CD8-positive, alpha-beta memory T cell (primary cell): ENCODE measurements at regions not wholly inside any gene's neighbourhood (a gene's known extent, or its start where the extent isn't known, plus 50 kb on each side); places are given as distances from the start of the nearest gene placed in this dataset.

Experiments
- CTCF ChIA-PET: fragments of 350-600 bp; sonication (Branson Sonifier 250); formaldehyde crosslinking; loops from one replicate; lab custom pipeline; 2021; ENCODE audit warnings: antibody characterized with exemption; lab: Charles Lee
- POLR2A ChIA-PET: fragments of 350-600 bp; sonication (Branson Sonifier 250); formaldehyde crosslinking; loops from one replicate; lab custom pipeline; 2021; ENCODE audit warnings: antibody characterized with exemption; lab: Charles Lee
- DNase-seq, 5 donors: peaks; one replicate each; pipeline versions ENCODE4 v3.0.0 to v3.0.0-alpha.2; 2020 to 2022; ENCODE audit warnings: mixed read lengths in 1 of 5
- H3K27ac ChIP-seq: one replicate; pipeline ENCODE4 v1.7.0; 2013; ENCODE audit warnings: low read depth, mild to moderate bottlenecking, low read length, moderate library complexity
- H3K27me3 ChIP-seq: 2 replicates; pipeline ENCODE4 v1.7.0; 2013; ENCODE audit warnings: low read length, mild to moderate bottlenecking; ENCODE audit not compliant: insufficient read depth, poor library complexity, severe bottlenecking
- H3K36me3 ChIP-seq: 2 replicates; pipeline ENCODE4 v1.7.0; 2013; ENCODE audit warnings: mild to moderate bottlenecking, low read length, moderate library complexity; ENCODE audit not compliant: insufficient read depth
- H3K4me1 ChIP-seq: 2 replicates; pipeline ENCODE4 v1.7.0; 2013; ENCODE audit warnings: mild to moderate bottlenecking, low read length, moderate library complexity; ENCODE audit not compliant: insufficient read depth
- H3K4me3 ChIP-seq: 2 replicates; pipeline ENCODE4 v1.7.0; 2013; ENCODE audit warnings: mild to moderate bottlenecking, low read length
- H3K9me3 ChIP-seq: 2 replicates; pipeline ENCODE4 v1.7.0; 2013; ENCODE audit warnings: mild to moderate bottlenecking, low read length
- H3K27ac Mint-ChIP-seq, 8 donors: one replicate each; pipeline ENCODE4 v1.8.0; 2020 to 2021; ENCODE audit warnings: mixed read lengths in 8 of 8, mild to moderate bottlenecking in 6 of 8, inconsistent platforms in 3 of 8, moderate library complexity in 3 of 8
- H3K27me3 Mint-ChIP-seq, 2 donors: one replicate each; pipeline ENCODE4 v1.8.0; 2020 to 2021; ENCODE audit warnings: mixed read lengths in 2 of 2, mild to moderate bottlenecking in 1 of 2, moderate library complexity in 1 of 2
- H3K36me3 Mint-ChIP-seq, 3 donors: one replicate each; pipeline ENCODE4 v1.8.0; 2020 to 2021; ENCODE audit warnings: mixed read lengths in 3 of 3, inconsistent platforms in 1 of 3, mild to moderate bottlenecking in 1 of 3
- H3K4me1 Mint-ChIP-seq, 3 donors: one replicate each; pipeline ENCODE4 v1.8.0; 2020 to 2021; ENCODE audit warnings: mixed read lengths in 3 of 3, inconsistent platforms in 1 of 3, mild to moderate bottlenecking in 1 of 3
- H3K4me3 Mint-ChIP-seq, 7 donors: one replicate each; pipeline ENCODE4 v1.8.0; 2020 to 2021; ENCODE audit warnings: mixed read lengths in 7 of 7, mild to moderate bottlenecking in 6 of 7, moderate library complexity in 4 of 7, inconsistent platforms in 2 of 7
- H3K9me3 Mint-ChIP-seq, 5 donors: one replicate each; pipeline ENCODE4 v1.8.0; 2020 to 2022; ENCODE audit warnings: mixed read lengths in 5 of 5, mild to moderate bottlenecking in 3 of 5, moderate library complexity in 2 of 5, inconsistent platforms in 1 of 5

DNA sequence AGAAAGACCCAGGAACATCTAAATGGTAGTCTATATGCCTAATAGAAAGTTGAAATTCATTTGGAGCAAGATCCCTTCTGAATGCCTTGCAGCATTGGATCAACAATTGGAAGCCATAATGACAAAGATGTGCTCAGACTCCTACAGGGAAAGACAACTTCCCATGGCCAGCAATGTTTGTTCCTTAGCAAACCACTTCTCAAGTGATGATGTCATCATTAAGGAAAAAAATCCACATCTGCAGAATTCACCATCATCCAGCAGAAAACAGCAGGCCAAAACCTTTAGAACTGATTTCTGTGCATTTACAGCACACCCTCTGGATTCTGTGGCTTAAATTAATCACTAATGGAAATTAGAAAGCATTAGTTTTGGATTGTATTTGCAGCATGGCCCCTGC lies 82.4 kb upstream of the ZIC3 start:
- Histone ChIP-seq H3K4me3 (no peak overlapping the region), H3K9me3 (no peaks in the 10 kb centered on the region), H3K27me3 (no peaks in the 10 kb centered on the region), H3K4me1 (no peaks in the 10 kb centered on the region), H3K36me3 (no peaks in the 10 kb centered on the region), H3K27ac (no peak overlapping the region)
- H3K27ac Mint-ChIP-seq: no peak overlapping the region
- H3K36me3 Mint-ChIP-seq: no peaks in the 10 kb centered on the region
- H3K4me3 Mint-ChIP-seq: no peak overlapping the region
- ChIA-PET POLR2A (no interaction called here), CTCF (no interaction called here)
- no peaks in the 10 kb centered on the region for H3K27me3 Mint-ChIP-seq
- DNase-seq: no peak
- H3K4me1 Mint-ChIP-seq: no peaks in the 10 kb centered on the region
- H3K9me3 Mint-ChIP-seq: no peaks in the 10 kb centered on the region

DNA sequence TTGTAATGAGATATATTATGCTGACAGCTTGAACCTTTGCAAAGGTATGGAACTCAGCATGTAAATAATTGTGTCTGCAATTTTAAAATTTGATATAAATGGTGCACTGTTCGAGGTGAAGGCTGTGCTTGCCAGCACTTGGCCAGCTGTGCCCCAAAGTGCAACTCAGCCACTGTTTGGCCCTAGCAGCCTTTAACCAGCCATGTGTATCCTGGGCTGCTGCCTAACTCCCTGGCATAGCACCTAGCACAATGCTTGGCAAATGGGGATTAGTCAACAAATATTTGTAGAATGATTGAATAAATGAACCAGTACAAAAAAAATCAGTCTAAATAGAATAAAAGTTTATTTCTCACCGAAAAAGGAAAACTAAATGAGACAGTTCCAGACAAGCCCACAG lies 83.8 kb upstream of the ZIC3 start:
- H3K4me1 Mint-ChIP-seq: no peaks in the 10 kb centered on the region
- no peak overlapping the region for H3K4me3 Mint-ChIP-seq
- Histone ChIP-seq H3K27me3 (no peaks in the 10 kb centered on the region), H3K9me3 (no peaks in the 10 kb centered on the region), H3K36me3 (no peaks in the 10 kb centered on the region), H3K4me1 (no peaks in the 10 kb centered on the region), H3K27ac (no peak overlapping the region), H3K4me3 (no peak overlapping the region)
- DNase-seq: no peak
- H3K9me3 Mint-ChIP-seq: no peaks in the 10 kb centered on the region
- no peaks in the 10 kb centered on the region for H3K27me3 Mint-ChIP-seq
- H3K27ac Mint-ChIP-seq: no peak overlapping the region
- CTCF ChIA-PET: no interaction called here
- POLR2A ChIA-PET: no interaction called here
- H3K36me3 Mint-ChIP-seq: no peaks in the 10 kb centered on the region

DNA sequence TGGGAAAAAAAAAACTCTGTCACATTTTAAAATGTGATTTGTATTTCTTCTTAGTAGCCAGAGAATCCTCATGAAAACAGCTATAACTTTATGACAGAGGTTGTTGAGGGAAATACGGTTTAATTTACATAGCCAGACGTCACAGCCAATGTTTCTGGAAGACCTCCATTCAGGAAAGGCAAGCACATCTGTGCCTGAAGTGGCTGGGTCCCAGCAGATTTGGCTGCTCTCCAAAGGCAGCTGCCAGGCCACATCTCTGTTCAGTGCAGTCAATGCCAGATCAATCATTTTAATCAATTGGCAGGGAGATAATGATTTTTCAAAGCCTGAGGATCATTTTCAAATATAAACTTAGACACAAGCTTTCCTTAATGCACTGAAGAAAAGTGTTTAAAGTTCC lies 86.5 kb upstream of the ZIC3 start:
- H3K36me3 ChIP-seq: no peaks in the 10 kb centered on the region
- H3K27me3 Mint-ChIP-seq: peaks cover 0 to 5% of the 10 kb centered on the region in 2 donors
- no peaks in the 10 kb centered on the region for H3K36me3 Mint-ChIP-seq
- ChIA-PET POLR2A (no interaction called here), CTCF (no interaction called here)
- H3K9me3 Mint-ChIP-seq: no peaks in the 10 kb centered on the region
- H3K27ac Mint-ChIP-seq: no peak overlapping the region
- H3K9me3 ChIP-seq: no peaks in the 10 kb centered on the region
- no peak overlapping the region for H3K4me3 Mint-ChIP-seq
- H3K4me3 ChIP-seq: no peak overlapping the region
- H3K4me1 Mint-ChIP-seq: no peaks in the 10 kb centered on the region
- no peak for DNase-seq
- H3K4me1 ChIP-seq: no peaks in the 10 kb centered on the region
- H3K27me3 ChIP-seq: no peaks in the 10 kb centered on the region
- H3K27ac ChIP-seq: no peak overlapping the region

DNA sequence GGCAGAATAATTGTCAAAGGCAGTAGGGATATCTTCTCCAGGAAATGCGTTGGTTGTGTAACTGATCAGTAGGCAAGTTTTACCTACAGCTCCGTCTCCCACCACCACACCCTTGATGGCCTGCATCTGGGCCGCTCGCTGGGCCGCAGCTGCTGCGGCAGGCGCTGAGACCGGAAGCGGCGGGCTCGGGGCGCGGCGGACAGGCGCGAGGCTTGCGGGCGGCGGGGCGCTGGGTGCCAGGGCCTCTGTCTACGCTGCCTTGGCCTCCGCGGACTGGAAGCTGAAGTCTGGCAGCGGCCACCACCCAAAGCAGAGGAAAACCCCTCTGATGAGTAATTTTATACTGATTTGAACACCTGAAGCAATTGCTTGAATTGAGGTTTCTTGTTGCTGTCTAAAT lies 124.2 kb upstream of the ZIC3 start:
- Mint-ChIP-seq H3K27ac (no peak overlapping the region), H3K27me3 (peaks cover 0 to 8% of the 10 kb centered on the region in 2 donors), H3K36me3 (no peaks in the 10 kb centered on the region), H3K4me3 (no peak overlapping the region), H3K4me1 (no peaks in the 10 kb centered on the region), H3K9me3 (peaks cover 0 to 15% (median 10%) of the 10 kb centered on the region in 5 donors)
- H3K36me3 ChIP-seq: no peaks in the 10 kb centered on the region
- H3K27ac ChIP-seq: no peak overlapping the region
- H3K27me3 ChIP-seq: no peaks in the 10 kb centered on the region
- no peaks in the 10 kb centered on the region for H3K4me1 ChIP-seq
- H3K9me3 ChIP-seq: no peaks in the 10 kb centered on the region
- POLR2A ChIA-PET: no interaction called here
- no peak overlapping the region for H3K4me3 ChIP-seq
- CTCF ChIA-PET: no interaction called here
- no peak for DNase-seq

DNA sequence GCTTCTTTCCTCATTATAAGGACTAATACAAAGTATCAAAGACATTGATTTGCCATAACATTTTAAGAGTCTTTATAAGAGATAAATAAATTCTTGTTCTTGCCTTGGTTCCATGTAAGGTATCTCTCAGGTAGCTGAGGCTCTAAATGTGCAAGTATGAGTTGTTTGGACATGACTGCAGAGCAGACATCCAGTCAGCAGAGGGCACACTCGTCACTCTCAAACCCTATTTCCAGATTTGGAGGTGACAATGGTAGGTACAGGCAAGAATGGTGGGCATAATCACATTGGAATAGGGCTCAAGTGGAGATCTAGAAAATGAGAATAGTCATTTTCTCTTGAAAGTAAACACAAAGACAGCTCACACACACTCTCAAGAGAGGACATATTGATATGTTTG lies 133.3 kb upstream of the ZIC3 start:
- Histone ChIP-seq H3K36me3 (no peaks in the 10 kb centered on the region), H3K9me3 (no peaks in the 10 kb centered on the region), H3K27me3 (peaks cover 7% of the 10 kb centered on the region), H3K4me3 (no peak overlapping the region), H3K27ac (no peak overlapping the region), H3K4me1 (peaks cover 1% of the 10 kb centered on the region)
- Mint-ChIP-seq H3K27ac (no peak overlapping the region), H3K4me1 (peaks cover 0 to 1% (median 0%) of the 10 kb centered on the region in 3 donors), H3K9me3 (peaks cover 0 to 13% (median 6%) of the 10 kb centered on the region in 5 donors), H3K27me3 (peaks cover 12 to 23% of the 10 kb centered on the region in 2 donors), H3K4me3 (no peak overlapping the region), H3K36me3 (no peaks in the 10 kb centered on the region)
- no peak for DNase-seq
- POLR2A ChIA-PET: no interaction called here
- CTCF ChIA-PET: no interaction called here

DNA sequence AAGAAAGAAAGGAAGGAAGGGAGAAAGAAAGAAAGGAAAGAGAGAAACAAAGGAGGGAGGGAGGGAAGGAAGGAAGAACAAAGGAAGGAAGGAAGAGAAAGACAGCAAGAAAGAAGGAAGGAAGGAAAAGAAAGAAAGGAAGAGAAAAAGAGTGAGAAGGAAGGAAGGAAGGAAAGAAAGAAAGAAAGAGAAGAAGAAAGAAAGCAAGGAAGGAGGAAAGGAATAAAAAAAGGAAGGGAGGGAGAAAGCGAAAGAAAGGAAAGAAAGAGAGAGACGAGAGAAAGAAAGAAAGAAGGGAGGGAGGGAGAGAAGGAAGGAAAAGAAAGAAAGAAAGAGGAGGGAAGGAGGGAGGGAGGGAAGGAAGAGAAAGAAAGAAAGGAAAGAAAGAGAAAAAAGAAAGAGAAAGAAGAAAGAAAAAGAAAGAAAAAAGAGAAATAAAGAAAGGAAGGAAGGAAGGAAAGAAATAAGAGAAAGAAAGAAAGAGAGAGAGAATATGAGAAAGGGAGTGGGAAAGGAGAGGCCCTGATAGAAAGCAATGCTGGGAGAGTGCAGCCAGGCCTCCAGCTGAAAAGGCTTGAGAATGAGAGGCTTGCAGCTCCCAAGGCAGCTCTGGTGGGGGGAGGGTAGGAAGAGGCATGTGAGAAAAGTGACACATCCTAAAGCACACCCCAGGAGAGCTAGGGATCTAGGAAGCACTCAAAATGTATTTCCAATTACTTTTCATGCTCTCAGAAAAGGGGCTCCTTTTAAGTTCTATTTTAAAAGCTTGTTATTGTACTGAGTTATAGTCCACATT lies 134.0 kb upstream of the ZIC3 start:
- no peaks in the 10 kb centered on the region for H3K36me3 ChIP-seq
- no peak for DNase-seq
- ChIA-PET POLR2A (no interaction called here), CTCF (no interaction called here)
- Mint-ChIP-seq H3K4me3 (no peak overlapping the region), H3K36me3 (no peaks in the 10 kb centered on the region), H3K27ac (no peak overlapping the region), H3K27me3 (peaks cover 12 to 23% of the 10 kb centered on the region in 2 donors), H3K9me3 (peaks cover 0 to 8% (median 3%) of the 10 kb centered on the region in 5 donors), H3K4me1 (peaks cover 0 to 3% (median 1%) of the 10 kb centered on the region in 3 donors)
- H3K27me3 ChIP-seq: peaks cover 8% of the 10 kb centered on the region
- no peaks in the 10 kb centered on the region for H3K9me3 ChIP-seq
- peaks cover 6% of the 10 kb centered on the region for H3K4me1 ChIP-seq
- no peak overlapping the region for H3K4me3 ChIP-seq
- no peak overlapping the region for H3K27ac ChIP-seq

DNA sequence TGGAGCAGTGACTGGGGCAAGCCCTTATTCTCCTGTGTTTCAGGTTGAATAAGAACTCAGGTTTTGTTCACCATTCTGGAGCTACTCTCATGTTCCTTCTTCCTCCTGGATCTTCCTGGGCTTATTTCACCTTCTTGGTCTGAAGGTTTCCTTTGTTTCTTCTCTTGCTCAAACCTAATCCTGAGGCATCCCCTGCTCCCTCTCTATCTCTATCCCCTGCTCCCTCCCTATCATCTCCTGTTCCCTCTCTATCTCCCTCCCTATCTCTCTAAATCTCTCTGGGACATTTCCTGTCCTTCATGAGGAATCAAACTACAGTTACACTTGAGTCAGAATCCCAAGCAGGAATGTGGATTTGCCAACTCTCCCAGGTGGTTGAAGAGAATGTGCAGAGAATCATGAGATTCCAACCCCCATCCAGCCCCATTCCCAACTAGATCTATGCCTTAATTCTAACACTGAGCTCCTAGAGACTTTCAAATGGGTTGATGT lies 134.9 kb upstream of the ZIC3 start:
- Histone ChIP-seq H3K4me1 (peaks cover 6% of the 10 kb centered on the region), H3K36me3 (no peaks in the 10 kb centered on the region), H3K27ac (no peak overlapping the region), H3K9me3 (no peaks in the 10 kb centered on the region), H3K4me3 (no peak overlapping the region), H3K27me3 (peaks cover 10% of the 10 kb centered on the region)
- CTCF ChIA-PET: no interaction called here
- H3K9me3 Mint-ChIP-seq: peaks cover 0 to 10% (median 4%) of the 10 kb centered on the region in 5 donors
- H3K4me1 Mint-ChIP-seq: peaks cover 3 to 10% (median 8%) of the 10 kb centered on the region in 3 donors
- POLR2A ChIA-PET: no interaction called here
- no peak overlapping the region for H3K27ac Mint-ChIP-seq
- H3K4me3 Mint-ChIP-seq: no peak overlapping the region
- DNase-seq: no peak
- H3K27me3 Mint-ChIP-seq: peaks cover 19 to 27% of the 10 kb centered on the region in 2 donors
- H3K36me3 Mint-ChIP-seq: no peaks in the 10 kb centered on the region

DNA sequence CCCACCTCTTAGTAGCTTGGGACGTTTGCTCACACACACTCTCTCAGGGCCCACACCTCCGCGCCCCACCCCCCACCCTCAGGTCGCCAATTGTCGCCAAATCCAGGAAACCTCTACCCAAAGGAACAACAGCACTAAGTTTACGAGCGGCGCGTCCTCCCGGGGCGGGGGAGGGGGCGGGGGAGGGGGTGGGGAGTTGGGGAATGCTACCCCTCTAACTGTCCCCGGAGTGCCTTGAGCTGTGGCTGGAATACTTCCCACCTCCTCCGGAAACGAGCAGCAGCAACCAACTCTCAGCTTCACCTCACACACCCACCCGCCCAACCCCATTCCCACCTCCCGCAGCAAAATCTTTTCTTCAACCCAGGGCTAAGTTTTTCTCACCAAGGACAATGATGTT lies 135.6 kb upstream of the ZIC3 start:
- Histone ChIP-seq H3K4me1 (peaks cover 6% of the 10 kb centered on the region), H3K4me3 (no peak overlapping the region), H3K27me3 (peaks cover 14% of the 10 kb centered on the region), H3K27ac (no peak overlapping the region), H3K36me3 (no peaks in the 10 kb centered on the region), H3K9me3 (no peaks in the 10 kb centered on the region)
- H3K4me3 Mint-ChIP-seq: no peak overlapping the region
- no peaks in the 10 kb centered on the region for H3K36me3 Mint-ChIP-seq
- ChIA-PET CTCF (no interaction called here), POLR2A (no interaction called here)
- H3K4me1 Mint-ChIP-seq: peaks cover 3 to 11% (median 10%) of the 10 kb centered on the region in 3 donors
- H3K27ac Mint-ChIP-seq: no peak overlapping the region
- no peak for DNase-seq
- H3K27me3 Mint-ChIP-seq: peaks cover 24 to 28% of the 10 kb centered on the region in 2 donors
- H3K9me3 Mint-ChIP-seq: peaks cover 0 to 10% (median 4%) of the 10 kb centered on the region in 5 donors
